NT2/D1 (cell line): ENCODE measurements at regions not wholly inside any gene's neighbourhood (a gene's known extent, or its start where the extent isn't known, plus 50 kb on each side); places are given as distances from the start of the nearest gene placed in this dataset.

Experiments used
- SUZ12 ChIP-seq: IDR thresholded peaks from 2 replicates; pipeline ENCODE4 v1.6.1; 2011; ENCODE audit not compliant: insufficient read length, insufficient read depth; ENCODE audit errors: extremely low read depth
- YY1 ChIP-seq: IDR thresholded peaks from 2 replicates; pipeline ENCODE4 v1.6.1; 2011; ENCODE audit not compliant: insufficient read length, insufficient read depth
- ZNF274 ChIP-seq: IDR thresholded peaks from 2 replicates; pipeline ENCODE4 v1.6.1; 2011; ENCODE audit warnings: mild to moderate bottlenecking, low read depth, low read length

GRCh38 chr2:35783723-35784122 is 571.9 kb upstream of the CRIM1 start:
- no peak for TF ChIP-seq YY1
- no peak for TF ChIP-seq ZNF274
- no peak for TF ChIP-seq SUZ12
